ENCODE measurements at regions not wholly inside any gene's neighbourhood (a gene's known extent, or its start where the extent isn't known, plus 50 kb on each side); places are given as distances from the start of the nearest gene placed in this dataset.

DNA sequence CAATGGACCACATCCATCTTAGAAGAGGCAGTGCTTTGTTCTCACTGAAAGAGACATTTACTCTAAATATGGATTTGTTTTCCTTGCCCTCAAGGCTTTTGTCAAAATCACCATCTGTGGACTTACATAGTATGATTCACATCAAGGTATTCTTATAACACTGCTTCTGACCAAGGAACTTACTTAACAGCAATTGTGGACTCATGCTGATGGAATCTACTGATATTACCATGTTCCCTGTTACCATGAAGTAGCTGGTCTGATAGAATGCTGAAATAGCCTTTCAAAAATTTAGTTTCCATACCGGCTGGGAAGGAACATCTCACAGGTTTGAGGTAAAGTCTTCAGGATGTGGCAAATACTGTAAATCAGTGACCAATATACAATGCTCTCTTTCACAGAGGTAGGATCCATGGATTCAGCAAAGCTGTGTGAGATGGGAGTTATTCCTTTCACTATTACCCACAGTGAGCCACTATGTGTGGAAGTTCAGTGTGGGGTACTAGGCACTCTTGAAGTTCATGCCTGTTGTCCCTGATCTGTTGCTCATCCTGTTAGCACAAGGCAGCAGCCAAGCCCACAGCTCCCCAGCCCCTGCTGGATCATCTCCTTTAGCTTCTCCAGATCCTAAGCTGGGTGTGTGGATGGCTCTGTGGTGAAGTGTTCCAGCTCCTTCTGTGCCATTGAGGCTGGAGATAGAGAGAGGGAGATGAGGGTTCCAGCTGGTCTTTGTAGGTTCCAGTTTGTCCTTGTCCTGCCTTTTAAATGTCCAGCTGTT is 126.4 kb downstream of the ATP23 start:
- TF ChIP-seq POLR2A (IDR thresholded peaks at IDR 0.05; ENCODE audit: borderline replicate concordance, extremely low read depth, insufficient read depth, insufficient read length): no peak
- TF ChIP-seq, protein P1, sequence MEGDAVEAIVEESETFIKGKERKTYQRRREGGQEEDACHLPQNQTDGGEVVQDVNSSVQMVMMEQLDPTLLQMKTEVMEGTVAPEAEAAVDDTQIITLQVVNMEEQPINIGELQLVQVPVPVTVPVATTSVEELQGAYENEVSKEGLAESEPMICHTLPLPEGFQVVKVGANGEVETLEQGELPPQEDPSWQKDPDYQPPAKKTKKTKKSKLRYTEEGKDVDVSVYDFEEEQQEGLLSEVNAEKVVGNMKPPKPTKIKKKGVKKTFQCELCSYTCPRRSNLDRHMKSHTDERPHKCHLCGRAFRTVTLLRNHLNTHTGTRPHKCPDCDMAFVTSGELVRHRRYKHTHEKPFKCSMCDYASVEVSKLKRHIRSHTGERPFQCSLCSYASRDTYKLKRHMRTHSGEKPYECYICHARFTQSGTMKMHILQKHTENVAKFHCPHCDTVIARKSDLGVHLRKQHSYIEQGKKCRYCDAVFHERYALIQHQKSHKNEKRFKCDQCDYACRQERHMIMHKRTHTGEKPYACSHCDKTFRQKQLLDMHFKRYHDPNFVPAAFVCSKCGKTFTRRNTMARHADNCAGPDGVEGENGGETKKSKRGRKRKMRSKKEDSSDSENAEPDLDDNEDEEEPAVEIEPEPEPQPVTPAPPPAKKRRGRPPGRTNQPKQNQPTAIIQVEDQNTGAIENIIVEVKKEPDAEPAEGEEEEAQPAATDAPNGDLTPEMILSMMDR (IDR thresholded peaks at IDR 0.05 in 2 of 3, conservative IDR thresholded peaks at IDR 0.05 in 1 of 3; ENCODE audit: borderline replicate concordance in 1 of 3, insufficient read depth in 1 of 3, low read depth in 2 of 3, low read length in 2 of 3): no peak
- TF ChIP-seq POLR2AphosphoS5 (IDR thresholded peaks at IDR 0.05; ENCODE audit: low read depth, low read length): no peak
- no peak for TF ChIP-seq EZH2phosphoT487 (IDR thresholded peaks at IDR 0.05; ENCODE audit: borderline replicate concordance)
- TF ChIP-seq, protein P2, sequence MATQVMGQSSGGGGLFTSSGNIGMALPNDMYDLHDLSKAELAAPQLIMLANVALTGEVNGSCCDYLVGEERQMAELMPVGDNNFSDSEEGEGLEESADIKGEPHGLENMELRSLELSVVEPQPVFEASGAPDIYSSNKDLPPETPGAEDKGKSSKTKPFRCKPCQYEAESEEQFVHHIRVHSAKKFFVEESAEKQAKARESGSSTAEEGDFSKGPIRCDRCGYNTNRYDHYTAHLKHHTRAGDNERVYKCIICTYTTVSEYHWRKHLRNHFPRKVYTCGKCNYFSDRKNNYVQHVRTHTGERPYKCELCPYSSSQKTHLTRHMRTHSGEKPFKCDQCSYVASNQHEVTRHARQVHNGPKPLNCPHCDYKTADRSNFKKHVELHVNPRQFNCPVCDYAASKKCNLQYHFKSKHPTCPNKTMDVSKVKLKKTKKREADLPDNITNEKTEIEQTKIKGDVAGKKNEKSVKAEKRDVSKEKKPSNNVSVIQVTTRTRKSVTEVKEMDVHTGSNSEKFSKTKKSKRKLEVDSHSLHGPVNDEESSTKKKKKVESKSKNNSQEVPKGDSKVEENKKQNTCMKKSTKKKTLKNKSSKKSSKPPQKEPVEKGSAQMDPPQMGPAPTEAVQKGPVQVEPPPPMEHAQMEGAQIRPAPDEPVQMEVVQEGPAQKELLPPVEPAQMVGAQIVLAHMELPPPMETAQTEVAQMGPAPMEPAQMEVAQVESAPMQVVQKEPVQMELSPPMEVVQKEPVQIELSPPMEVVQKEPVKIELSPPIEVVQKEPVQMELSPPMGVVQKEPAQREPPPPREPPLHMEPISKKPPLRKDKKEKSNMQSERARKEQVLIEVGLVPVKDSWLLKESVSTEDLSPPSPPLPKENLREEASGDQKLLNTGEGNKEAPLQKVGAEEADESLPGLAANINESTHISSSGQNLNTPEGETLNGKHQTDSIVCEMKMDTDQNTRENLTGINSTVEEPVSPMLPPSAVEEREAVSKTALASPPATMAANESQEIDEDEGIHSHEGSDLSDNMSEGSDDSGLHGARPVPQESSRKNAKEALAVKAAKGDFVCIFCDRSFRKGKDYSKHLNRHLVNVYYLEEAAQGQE (IDR thresholded peaks at IDR 0.05; ENCODE audit: low read depth): no peak
- TF ChIP-seq ZNF274 (IDR thresholded peaks at IDR 0.05; ENCODE audit: low read depth, low read length): no peak
- TF ChIP-seq EZH2 (IDR thresholded peaks at IDR 0.05): no peak
- TF ChIP-seq, protein P3, sequence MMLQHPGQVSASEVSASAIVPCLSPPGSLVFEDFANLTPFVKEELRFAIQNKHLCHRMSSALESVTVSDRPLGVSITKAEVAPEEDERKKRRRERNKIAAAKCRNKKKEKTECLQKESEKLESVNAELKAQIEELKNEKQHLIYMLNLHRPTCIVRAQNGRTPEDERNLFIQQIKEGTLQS (IDR thresholded peaks at IDR 0.05): no peak
- TF ChIP-seq JUND (IDR thresholded peaks at IDR 0.05): no peak
- no peak for TF ChIP-seq TCF7L2 (IDR thresholded peaks at IDR 0.05; ENCODE audit: borderline replicate concordance, extremely low read depth, insufficient read depth, insufficient read length)
- no peak for TF ChIP-seq EGR1 (IDR thresholded peaks at IDR 0.05; ENCODE audit: low read depth)
